ENCODE measurements at regions not wholly inside any gene's neighbourhood (a gene's known extent, or its start where the extent isn't known, plus 50 kb on each side); places are given as distances from the start of the nearest gene placed in this dataset.

DNA sequence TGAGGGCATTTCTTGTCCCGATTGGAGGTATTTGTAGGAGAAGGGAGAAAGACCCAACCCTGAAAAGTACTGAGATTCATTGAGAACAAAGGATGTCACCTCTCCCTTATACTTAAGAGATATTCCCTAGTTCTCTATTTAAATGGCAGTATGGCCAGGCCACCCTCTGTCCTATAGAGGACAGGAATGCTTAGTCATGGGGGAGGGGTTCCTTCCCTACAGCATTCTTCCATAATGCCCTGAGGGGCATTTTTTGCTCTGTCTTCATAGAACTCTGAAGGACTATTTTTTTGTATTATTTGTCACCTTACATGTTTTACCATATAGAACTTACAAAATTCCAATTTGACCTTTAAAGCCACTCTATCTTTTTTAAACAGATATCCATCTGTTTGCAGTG is 176.3 kb downstream of the TMEM161B start (continued):
- TF ChIP-seq, protein P1, sequence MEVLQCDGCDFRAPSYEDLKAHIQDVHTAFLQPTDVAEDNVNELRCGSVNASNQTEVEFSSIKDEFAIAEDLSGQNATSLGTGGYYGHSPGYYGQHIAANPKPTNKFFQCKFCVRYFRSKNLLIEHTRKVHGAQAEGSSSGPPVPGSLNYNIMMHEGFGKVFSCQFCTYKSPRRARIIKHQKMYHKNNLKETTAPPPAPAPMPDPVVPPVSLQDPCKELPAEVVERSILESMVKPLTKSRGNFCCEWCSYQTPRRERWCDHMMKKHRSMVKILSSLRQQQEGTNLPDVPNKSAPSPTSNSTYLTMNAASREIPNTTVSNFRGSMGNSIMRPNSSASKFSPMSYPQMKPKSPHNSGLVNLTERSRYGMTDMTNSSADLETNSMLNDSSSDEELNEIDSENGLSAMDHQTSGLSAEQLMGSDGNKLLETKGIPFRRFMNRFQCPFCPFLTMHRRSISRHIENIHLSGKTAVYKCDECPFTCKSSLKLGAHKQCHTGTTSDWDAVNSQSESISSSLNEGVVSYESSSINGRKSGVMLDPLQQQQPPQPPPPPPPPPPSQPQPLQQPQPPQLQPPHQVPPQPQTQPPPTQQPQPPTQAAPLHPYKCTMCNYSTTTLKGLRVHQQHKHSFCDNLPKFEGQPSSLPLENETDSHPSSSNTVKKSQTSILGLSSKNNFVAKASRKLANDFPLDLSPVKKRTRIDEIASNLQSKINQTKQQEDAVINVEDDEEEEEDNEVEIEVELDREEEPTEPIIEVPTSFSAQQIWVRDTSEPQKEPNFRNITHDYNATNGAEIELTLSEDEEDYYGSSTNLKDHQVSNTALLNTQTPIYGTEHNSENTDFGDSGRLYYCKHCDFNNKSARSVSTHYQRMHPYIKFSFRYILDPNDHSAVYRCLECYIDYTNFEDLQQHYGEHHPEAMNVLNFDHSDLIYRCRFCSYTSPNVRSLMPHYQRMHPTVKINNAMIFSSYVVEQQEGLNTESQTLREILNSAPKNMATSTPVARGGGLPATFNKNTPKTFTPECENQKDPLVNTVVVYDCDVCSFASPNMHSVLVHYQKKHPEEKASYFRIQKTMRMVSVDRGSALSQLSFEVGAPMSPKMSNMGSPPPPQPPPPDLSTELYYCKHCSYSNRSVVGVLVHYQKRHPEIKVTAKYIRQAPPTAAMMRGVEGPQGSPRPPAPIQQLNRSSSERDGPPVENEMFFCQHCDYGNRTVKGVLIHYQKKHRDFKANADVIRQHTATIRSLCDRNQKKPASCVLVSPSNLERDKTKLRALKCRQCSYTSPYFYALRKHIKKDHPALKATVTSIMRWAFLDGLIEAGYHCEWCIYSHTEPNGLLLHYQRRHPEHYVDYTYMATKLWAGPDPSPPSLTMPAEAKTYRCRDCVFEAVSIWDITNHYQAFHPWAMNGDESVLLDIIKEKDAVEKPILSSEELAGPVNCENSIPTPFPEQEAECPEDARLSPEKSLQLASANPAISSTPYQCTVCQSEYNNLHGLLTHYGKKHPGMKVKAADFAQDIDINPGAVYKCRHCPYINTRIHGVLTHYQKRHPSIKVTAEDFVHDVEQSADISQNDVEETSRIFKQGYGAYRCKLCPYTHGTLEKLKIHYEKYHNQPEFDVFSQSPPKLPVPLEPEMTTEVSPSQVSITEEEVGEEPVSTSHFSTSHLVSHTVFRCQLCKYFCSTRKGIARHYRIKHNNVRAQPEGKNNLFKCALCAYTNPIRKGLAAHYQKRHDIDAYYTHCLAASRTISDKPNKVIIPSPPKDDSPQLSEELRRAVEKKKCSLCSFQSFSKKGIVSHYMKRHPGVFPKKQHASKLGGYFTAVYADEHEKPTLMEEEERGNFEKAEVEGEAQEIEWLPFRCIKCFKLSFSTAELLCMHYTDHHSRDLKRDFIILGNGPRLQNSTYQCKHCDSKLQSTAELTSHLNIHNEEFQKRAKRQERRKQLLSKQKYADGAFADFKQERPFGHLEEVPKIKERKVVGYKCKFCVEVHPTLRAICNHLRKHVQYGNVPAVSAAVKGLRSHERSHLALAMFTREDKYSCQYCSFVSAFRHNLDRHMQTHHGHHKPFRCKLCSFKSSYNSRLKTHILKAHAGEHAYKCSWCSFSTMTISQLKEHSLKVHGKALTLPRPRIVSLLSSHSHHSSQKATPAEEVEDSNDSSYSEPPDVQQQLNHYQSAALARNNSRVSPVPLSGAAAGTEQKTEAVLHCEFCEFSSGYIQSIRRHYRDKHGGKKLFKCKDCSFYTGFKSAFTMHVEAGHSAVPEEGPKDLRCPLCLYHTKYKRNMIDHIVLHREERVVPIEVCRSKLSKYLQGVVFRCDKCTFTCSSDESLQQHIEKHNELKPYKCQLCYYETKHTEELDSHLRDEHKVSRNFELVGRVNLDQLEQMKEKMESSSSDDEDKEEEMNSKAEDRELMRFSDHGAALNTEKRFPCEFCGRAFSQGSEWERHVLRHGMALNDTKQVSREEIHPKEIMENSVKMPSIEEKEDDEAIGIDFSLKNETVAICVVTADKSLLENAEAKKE (CRISPR knock-in tag; IDR thresholded peaks at IDR 0.05), result peak; percentile 56
- TF ChIP-seq NANOG (IDR thresholded peaks at IDR 0.05; ENCODE audit: borderline replicate concordance) (no peak), CREB1 (CRISPR knock-in tag; IDR thresholded peaks at IDR 0.05; ENCODE audit: low read depth) (no peak), POLR2AphosphoS5 (IDR thresholded peaks at IDR 0.05; ENCODE audit: low read depth) (no peak), ZNF114 (CRISPR knock-in tag; IDR thresholded peaks at IDR 0.05) (no peak)
- TF ChIP-seq, protein P2, sequence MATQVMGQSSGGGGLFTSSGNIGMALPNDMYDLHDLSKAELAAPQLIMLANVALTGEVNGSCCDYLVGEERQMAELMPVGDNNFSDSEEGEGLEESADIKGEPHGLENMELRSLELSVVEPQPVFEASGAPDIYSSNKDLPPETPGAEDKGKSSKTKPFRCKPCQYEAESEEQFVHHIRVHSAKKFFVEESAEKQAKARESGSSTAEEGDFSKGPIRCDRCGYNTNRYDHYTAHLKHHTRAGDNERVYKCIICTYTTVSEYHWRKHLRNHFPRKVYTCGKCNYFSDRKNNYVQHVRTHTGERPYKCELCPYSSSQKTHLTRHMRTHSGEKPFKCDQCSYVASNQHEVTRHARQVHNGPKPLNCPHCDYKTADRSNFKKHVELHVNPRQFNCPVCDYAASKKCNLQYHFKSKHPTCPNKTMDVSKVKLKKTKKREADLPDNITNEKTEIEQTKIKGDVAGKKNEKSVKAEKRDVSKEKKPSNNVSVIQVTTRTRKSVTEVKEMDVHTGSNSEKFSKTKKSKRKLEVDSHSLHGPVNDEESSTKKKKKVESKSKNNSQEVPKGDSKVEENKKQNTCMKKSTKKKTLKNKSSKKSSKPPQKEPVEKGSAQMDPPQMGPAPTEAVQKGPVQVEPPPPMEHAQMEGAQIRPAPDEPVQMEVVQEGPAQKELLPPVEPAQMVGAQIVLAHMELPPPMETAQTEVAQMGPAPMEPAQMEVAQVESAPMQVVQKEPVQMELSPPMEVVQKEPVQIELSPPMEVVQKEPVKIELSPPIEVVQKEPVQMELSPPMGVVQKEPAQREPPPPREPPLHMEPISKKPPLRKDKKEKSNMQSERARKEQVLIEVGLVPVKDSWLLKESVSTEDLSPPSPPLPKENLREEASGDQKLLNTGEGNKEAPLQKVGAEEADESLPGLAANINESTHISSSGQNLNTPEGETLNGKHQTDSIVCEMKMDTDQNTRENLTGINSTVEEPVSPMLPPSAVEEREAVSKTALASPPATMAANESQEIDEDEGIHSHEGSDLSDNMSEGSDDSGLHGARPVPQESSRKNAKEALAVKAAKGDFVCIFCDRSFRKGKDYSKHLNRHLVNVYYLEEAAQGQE (IDR thresholded peaks at IDR 0.05; ENCODE audit: unreplicated experiment), result no peak

DNA sequence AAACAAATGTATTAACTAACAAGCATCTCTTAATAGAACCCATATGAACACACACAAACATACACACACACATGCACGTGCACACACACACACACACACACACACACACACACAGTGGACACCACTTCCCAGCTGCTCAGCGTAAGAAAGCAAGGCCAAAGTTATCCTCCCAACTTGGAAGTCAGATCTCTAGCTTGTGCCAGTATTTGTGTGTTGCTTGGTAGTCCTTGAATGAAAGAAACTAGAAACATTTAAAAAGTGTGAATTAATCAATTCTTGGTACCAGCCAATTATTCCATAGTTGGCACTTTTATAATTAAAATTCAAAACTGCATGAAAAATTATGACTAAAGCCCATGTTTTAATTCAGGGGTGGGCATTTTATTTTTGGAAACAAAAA is 178.1 kb downstream of the TMEM161B start:
- Histone ChIP-seq H3K4me1 (ENCODE audit: insufficient read depth) (peaks cover 26% of the 10 kb centered on the region), H3K27me3 (ENCODE audit: insufficient read depth) (no peaks in the 10 kb centered on the region), H3K36me3 (ENCODE audit: insufficient read depth) (no peaks in the 10 kb centered on the region), H4K20me1 (replicated peaks; ENCODE audit: insufficient read depth) (no peaks in the 10 kb centered on the region), H3K9me2 (ENCODE audit: insufficient read depth) (no peaks in the 10 kb centered on the region), H3K79me2 (replicated peaks; ENCODE audit: insufficient read depth) (no peaks in the 10 kb centered on the region), H3K4me2 (no peak overlapping the region), H3K27ac (ENCODE audit: low read depth) (no peak overlapping the region), H2AFZ (no peak overlapping the region), H3K4me3 (no peak overlapping the region), H3F3A (replicated peaks; ENCODE audit: low read depth) (no peaks in the 10 kb centered on the region)
- DNase-seq (ENCODE audit: low spot score) (no peak), ATAC-seq (no peak)
- no peaks in the 10 kb centered on the region; the same call in 2 of the 3 replicates for H3K9me3 Mint-ChIP-seq
- H3K27me3 Mint-ChIP-seq (ENCODE audit: insufficient read depth, low read depth, poor library complexity), result no peaks in the 10 kb centered on the region
- no peak overlapping the region for H3K27ac Mint-ChIP-seq
- peaks cover 24% of the 10 kb centered on the region for H3K4me1 Mint-ChIP-seq
- H3K36me3 Mint-ChIP-seq (ENCODE audit: low read depth), result no peaks in the 10 kb centered on the region
- H3K4me3 Mint-ChIP-seq, result no peak overlapping the region
- TF ChIP-seq, protein P3, sequence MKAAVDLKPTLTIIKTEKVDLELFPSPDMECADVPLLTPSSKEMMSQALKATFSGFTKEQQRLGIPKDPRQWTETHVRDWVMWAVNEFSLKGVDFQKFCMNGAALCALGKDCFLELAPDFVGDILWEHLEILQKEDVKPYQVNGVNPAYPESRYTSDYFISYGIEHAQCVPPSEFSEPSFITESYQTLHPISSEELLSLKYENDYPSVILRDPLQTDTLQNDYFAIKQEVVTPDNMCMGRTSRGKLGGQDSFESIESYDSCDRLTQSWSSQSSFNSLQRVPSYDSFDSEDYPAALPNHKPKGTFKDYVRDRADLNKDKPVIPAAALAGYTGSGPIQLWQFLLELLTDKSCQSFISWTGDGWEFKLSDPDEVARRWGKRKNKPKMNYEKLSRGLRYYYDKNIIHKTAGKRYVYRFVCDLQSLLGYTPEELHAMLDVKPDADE (IDR thresholded peaks at IDR 0.05), result no peak
- TF ChIP-seq JUNB (IDR thresholded peaks at IDR 0.05; ENCODE audit: unreplicated experiment) (no peak), ZNF114 (CRISPR knock-in tag; IDR thresholded peaks at IDR 0.05) (no peak)

Measured in GM23338 (cell line).